CD4-positive, alpha-beta T cell treated with Interleukin-12 subunit alpha and Interleukin-12 subunit beta, for 1 hour (primary cell): ENCODE measurements at regions not wholly inside any gene's neighbourhood (a gene's known extent, or its start where the extent isn't known, plus 50 kb on each side); places are given as distances from the start of the nearest gene placed in this dataset.

Source experiments
- DNase-seq: peaks from one replicate; pipeline ENCODE4 v3.0.0-alpha.2; 2020

GRCh38 chr10:131490991-131491594 is 179.6 kb upstream of the TCERG1L start:
- DNase-seq, result no peak

GRCh38 chr10:131492211-131492857 is 180.8 kb upstream of the TCERG1L start:
- DNase-seq, result no peak

GRCh38 chr10:131493432-131493831 is 181.9 kb upstream of the TCERG1L start:
- no peak for DNase-seq

DNA sequence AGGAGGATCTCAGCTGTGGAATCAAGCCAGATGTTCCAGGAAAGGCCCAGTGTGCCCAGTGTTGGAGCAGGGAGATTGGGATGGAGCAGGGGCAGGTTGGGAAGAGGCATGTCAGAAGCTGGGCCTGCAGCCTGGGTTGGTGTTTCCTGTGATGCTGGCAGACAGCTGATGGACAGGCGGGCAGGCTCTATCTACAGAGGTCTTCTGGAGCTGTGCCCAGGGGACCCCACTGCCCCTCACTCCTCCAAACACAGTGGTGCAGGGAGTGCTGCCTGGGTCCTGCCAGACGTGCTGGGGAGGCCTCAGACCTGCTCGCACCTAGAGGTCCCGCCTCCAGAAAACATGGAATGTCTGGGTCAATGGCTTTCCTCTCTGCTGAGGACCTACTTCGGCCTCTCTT is 182.9 kb upstream of the TCERG1L start:
- DNase-seq, result no peak

- no peak for DNase-seq
Measured at GRCh38 chr10:131495224-131495623, 183.7 kb upstream of the TCERG1L start.

DNA sequence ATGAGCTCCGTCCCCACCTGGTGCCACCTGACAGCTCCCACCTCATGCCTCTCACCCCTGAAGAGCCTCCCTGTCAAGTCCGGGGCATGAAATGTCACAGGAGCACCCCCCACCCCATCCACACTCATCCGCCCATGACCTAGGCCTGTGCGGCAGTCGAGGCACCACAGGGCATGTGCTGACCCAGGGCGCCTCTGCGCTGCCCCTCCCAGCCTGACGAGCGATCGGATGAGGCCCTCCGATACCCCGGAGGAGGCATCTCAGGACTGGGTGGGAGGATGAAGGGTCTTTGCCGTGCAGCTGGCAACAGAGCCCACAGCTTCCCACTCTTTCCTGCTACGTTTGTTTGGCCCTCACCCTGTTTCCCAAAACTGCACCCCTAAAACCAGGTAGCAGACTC is 184.4 kb upstream of the TCERG1L start:
- DNase-seq, result no peak

- no peak for DNase-seq
Measured at GRCh38 chr10:131496351-131497052, 185.0 kb upstream of the TCERG1L start.

GRCh38 chr10:131499566-131499965 is 188.0 kb upstream of the TCERG1L start:
- no peak for DNase-seq

GRCh38 chr10:131500181-131500580 is 188.7 kb upstream of the TCERG1L start:
- no peak for DNase-seq

DNA sequence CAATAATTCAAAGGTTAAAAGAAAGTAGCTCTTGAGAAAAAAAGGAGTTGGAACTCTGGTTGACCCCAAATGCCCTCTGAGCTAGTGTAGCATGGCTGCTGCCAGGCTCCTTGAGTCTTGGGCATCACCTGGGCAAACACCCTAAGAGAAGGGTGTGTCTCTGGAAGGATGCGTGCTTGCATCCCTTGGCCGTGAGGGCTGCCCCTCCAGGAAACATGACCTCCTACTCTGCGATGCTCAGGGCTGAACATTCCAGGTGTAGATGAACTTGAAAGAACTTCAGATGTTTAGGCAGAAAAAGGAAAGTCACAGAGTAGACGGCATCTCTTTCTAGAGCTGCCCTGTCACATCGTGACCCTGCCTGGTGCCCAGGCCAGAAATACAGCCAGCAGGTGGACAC is 189.4 kb upstream of the TCERG1L start:
- no peak for DNase-seq

- no peak for DNase-seq
Measured at GRCh38 chr10:131503992-131504391, 192.5 kb upstream of the TCERG1L start.

DNA sequence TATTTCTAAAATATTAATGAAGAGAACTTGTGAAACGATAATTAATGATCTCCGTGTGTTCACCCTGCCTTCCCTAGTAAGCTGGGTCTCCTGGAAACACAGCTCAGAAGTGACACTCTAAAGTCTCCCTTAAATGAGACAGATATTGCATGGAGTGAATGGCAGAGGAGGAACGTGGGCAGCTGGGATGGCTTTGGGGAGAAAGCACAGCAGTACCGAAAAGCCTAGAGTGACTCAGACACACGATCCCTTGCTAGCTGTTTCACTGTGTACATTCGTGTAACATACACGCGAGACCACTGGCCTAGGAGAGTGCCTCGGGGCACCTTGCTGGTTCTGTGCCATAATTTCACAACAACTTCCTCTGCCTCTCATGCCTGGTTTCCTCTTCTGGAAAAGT is 199.9 kb upstream of the TCERG1L start:
- DNase-seq, result no peak

DNA sequence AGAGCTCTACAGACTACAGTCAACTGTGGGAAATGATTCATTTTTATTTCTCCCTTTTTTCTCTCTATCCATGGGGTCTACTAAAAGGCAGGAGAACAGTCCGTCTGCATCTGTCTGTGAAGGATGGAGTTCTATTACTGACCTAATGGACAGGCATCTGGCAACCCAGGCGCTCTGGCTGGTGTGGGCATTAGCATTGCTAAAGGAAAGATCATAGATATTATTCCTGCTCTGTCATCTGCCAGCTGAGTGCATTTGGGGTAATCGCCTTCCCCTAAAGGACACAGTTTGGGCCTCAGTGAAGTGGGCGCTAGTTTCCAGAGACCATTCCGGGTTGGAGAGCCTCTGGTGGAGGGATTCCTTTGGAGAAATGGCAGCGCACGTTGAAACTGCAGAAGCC is 201.3 kb upstream of the TCERG1L start:
- no peak for DNase-seq

GRCh38 chr10:131513445-131513844 is 201.9 kb upstream of the TCERG1L start:
- no peak for DNase-seq

DNA sequence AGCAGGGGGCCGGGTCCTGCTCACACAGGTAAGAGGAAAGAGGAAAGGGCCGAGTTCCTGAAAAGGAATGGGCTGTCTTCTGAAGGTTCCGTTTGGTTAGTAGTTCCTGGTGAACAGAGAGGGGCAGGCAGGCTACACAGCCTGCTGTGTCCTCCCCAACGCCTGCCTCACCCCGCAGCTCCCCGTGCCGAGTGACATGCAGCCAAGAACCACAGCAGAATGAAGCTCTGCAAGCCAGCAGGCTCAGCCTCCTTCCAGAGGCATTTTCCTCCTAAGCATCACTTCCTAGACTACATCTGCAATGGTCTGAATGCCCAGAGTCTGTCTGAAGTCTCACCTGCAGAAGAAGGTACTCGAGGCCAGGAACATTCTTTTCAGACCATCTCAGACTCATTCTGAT is 202.4 kb upstream of the TCERG1L start:
- DNase-seq, result no peak

GRCh38 chr10:131514454-131514853 is 202.9 kb upstream of the TCERG1L start:
- DNase-seq, result no peak

DNA sequence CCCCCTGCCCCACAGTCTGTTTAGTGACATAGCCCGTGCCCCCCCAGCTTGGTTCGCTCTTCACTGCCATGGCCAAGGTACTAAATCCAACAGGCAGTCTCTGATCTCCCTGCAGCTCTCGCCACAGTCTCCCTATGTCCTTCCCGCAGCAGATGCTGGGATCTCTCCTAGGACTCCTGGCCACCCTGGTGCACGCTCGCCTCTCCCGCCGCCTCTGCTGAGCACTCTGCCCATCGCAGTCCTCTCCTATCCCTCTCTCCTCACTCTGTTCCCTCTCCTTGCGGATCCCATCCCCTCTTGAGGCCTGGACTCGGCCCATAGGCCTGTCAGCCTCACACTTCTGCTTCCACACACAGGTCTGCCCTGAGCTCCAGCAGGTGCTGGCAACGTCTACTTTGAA is 204.8 kb upstream of the TCERG1L start:
- no peak for DNase-seq

DNA sequence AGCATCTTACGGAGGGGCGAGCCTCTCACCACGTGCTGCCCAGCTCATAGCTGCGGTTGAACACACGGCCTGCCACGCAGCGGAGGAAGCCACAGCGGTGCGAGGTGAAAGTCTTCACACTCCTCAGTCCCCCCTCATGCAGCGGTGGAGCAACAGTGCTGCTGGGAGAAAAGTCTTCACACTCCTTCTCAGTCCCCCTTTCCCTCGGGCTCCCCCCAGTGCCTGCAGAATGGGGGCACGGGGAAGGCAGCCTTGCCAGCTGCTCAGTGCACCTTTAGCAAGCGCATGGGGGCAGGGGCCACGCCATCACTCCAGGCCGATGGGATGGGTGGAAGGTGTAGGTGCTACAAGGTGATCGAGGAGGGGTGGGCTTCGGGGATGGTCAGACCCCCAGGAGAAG is 206.3 kb upstream of the TCERG1L start:
- DNase-seq, result no peak

DNA sequence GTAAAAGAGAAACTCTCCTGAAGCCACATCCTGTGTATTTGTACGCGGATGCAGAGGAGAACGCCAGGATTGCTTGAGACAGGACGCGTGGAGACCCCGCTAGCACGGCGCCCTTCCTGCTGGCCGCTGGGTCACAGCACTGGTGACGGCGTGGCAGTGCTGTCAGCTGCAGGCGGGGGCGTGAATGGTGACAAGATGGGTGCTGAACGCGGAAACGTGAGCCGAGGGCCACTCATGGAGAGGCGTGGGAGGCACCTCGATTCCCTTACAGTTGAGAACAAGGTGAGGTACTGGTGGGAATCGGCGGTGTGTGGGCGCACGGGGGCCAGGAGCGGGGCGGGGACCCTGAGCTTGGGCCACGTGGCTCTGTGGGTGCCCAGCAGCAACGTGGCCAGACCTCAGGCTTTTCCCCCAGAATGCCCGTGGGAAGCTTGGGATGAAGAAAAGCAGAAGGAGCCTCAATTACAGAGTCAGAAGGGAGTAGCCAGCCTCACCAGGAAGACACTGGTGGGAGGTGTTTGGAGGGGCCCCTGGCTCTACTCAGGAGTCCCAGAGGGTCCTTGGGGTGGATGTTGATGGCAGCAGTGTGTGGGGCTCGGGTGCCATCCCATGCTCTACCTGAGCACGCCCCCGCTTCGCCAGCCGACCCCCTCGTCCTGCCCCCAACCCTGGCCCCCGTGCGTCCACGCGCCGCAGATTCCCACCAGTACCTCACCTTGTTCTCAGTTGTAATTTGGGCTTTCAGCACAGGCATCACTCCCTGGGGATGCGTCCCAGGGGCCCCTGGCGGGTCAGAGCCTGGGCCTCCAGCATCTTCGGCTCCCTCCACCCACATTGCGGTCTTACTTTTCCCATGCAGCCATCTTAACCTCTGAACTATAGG is 208.4 kb upstream of the TCERG1L start:
- DNase-seq, result no peak

GRCh38 chr10:131531265-131532190 is 220.0 kb upstream of the TCERG1L start:
- DNase-seq, result no peak

- no peak for DNase-seq
Measured at GRCh38 chr10:131532291-131532690, 220.8 kb upstream of the TCERG1L start.

GRCh38 chr10:131532745-131533341 is 221.3 kb upstream of the TCERG1L start:
- DNase-seq, result no peak
